ENCODE measurements at regions not wholly inside any gene's neighbourhood (a gene's known extent, or its start where the extent isn't known, plus 50 kb on each side); places are given as distances from the start of the nearest gene placed in this dataset.

GRCh38 chr13:64538711-64539110 lies 2691.4 kb downstream of the PCDH9 start:
- no peak overlapping the region for H3K9ac ChIP-seq (ENCODE audit: low read depth, low read length)
- no peak overlapping the region for H3K27ac ChIP-seq (ENCODE audit: low read depth, low read length)
- peaks cover 14% of the 10 kb centered on the region for H3K4me1 ChIP-seq (ENCODE audit: control insufficient read depth, insufficient read depth, low read length)
- no peaks in the 10 kb centered on the region for H3K27me3 ChIP-seq (ENCODE audit: control insufficient read depth, insufficient read depth, low read length)
- no peaks in the 10 kb centered on the region for H3K9me3 ChIP-seq (ENCODE audit: control insufficient read depth, insufficient read depth, low read length)
- H3K4me3 ChIP-seq (ENCODE audit: low read depth, low read length) = no peak overlapping the region
- no peaks in the 10 kb centered on the region for H3K36me3 ChIP-seq (ENCODE audit: control insufficient read depth, insufficient read depth, low read length)

- no peak overlapping the region for H3K9ac ChIP-seq (ENCODE audit: low read depth, low read length)
- no peaks in the 10 kb centered on the region for H3K36me3 ChIP-seq (ENCODE audit: control insufficient read depth, insufficient read depth, low read length)
- no peaks in the 10 kb centered on the region for H3K9me3 ChIP-seq (ENCODE audit: control insufficient read depth, insufficient read depth, low read length)
- no peaks in the 10 kb centered on the region for H3K27me3 ChIP-seq (ENCODE audit: control insufficient read depth, insufficient read depth, low read length)
- H3K4me1 ChIP-seq (ENCODE audit: control insufficient read depth, insufficient read depth, low read length) = peaks cover 29% of the 10 kb centered on the region
- H3K27ac ChIP-seq (ENCODE audit: low read depth, low read length) = peak overlapping the region; percentile 35
- H3K4me3 ChIP-seq (ENCODE audit: low read depth, low read length) = no peak overlapping the region
These were observed 2695.8 kb downstream of the PCDH9 start for GRCh38 chr13:64534302-64534701.

- Histone ChIP-seq H3K9ac (ENCODE audit: low read depth, low read length) (no peak overlapping the region), H3K9me3 (ENCODE audit: control insufficient read depth, insufficient read depth, low read length) (0 out of 2 replicates have a peak, but pooled peaks cover 2% of the 10 kb centered on the region), H3K27me3 (ENCODE audit: control insufficient read depth, insufficient read depth, low read length) (no peaks in the 10 kb centered on the region), H3K4me3 (ENCODE audit: low read depth, low read length) (no peak overlapping the region), H3K4me1 (ENCODE audit: control insufficient read depth, insufficient read depth, low read length) (peaks cover 47% of the 10 kb centered on the region), H3K27ac (ENCODE audit: low read depth, low read length) (no peak overlapping the region), H3K36me3 (ENCODE audit: control insufficient read depth, insufficient read depth, low read length) (no peaks in the 10 kb centered on the region)
These were observed 2698.7 kb downstream of the PCDH9 start for GRCh38 chr13:64531400-64531799.

GRCh38 chr13:64529874-64530485 lies 2700.2 kb downstream of the PCDH9 start:
- no peak overlapping the region for H3K4me3 ChIP-seq (ENCODE audit: low read depth, low read length)
- peaks cover 46% of the 10 kb centered on the region for H3K4me1 ChIP-seq (ENCODE audit: control insufficient read depth, insufficient read depth, low read length)
- H3K9me3 ChIP-seq (ENCODE audit: control insufficient read depth, insufficient read depth, low read length) = peaks cover 6% of the 10 kb centered on the region; the same call in 1 of the 2 replicates
- H3K27ac ChIP-seq (ENCODE audit: low read depth, low read length) = no peak overlapping the region
- no peaks in the 10 kb centered on the region for H3K36me3 ChIP-seq (ENCODE audit: control insufficient read depth, insufficient read depth, low read length)
- H3K9ac ChIP-seq (ENCODE audit: low read depth, low read length) = no peak overlapping the region
- no peaks in the 10 kb centered on the region for H3K27me3 ChIP-seq (ENCODE audit: control insufficient read depth, insufficient read depth, low read length)

GRCh38 chr13:64528838-64529237 lies 2701.3 kb downstream of the PCDH9 start:
- peaks cover 35% of the 10 kb centered on the region for H3K4me1 ChIP-seq (ENCODE audit: control insufficient read depth, insufficient read depth, low read length)
- H3K9ac ChIP-seq (ENCODE audit: low read depth, low read length) = no peak overlapping the region
- H3K27ac ChIP-seq (ENCODE audit: low read depth, low read length) = no peak overlapping the region
- no peaks in the 10 kb centered on the region for H3K27me3 ChIP-seq (ENCODE audit: control insufficient read depth, insufficient read depth, low read length)
- H3K4me3 ChIP-seq (ENCODE audit: low read depth, low read length) = no peak overlapping the region; the same call in 1 of the 2 replicates
- H3K9me3 ChIP-seq (ENCODE audit: control insufficient read depth, insufficient read depth, low read length) = peaks cover 6% of the 10 kb centered on the region; the same call in 1 of the 2 replicates
- no peaks in the 10 kb centered on the region for H3K36me3 ChIP-seq (ENCODE audit: control insufficient read depth, insufficient read depth, low read length)

GRCh38 chr13:64527561-64527960 lies 2702.6 kb downstream of the PCDH9 start:
- H3K9me3 ChIP-seq (ENCODE audit: control insufficient read depth, insufficient read depth, low read length) = peaks cover 9% of the 10 kb centered on the region
- H3K4me1 ChIP-seq (ENCODE audit: control insufficient read depth, insufficient read depth, low read length) = peaks cover 30% of the 10 kb centered on the region
- H3K36me3 ChIP-seq (ENCODE audit: control insufficient read depth, insufficient read depth, low read length) = no peaks in the 10 kb centered on the region
- H3K27ac ChIP-seq (ENCODE audit: low read depth, low read length) = no peak overlapping the region
- H3K9ac ChIP-seq (ENCODE audit: low read depth, low read length) = no peak overlapping the region
- no peaks in the 10 kb centered on the region for H3K27me3 ChIP-seq (ENCODE audit: control insufficient read depth, insufficient read depth, low read length)
- no peak overlapping the region for H3K4me3 ChIP-seq (ENCODE audit: low read depth, low read length)

GRCh38 chr13:64525687-64526086 lies 2704.4 kb downstream of the PCDH9 start:
- Histone ChIP-seq H3K27ac (ENCODE audit: low read depth, low read length) (no peak overlapping the region), H3K4me3 (ENCODE audit: low read depth, low read length) (no peak overlapping the region), H3K36me3 (ENCODE audit: control insufficient read depth, insufficient read depth, low read length) (no peaks in the 10 kb centered on the region), H3K9ac (ENCODE audit: low read depth, low read length) (no peak overlapping the region), H3K9me3 (ENCODE audit: control insufficient read depth, insufficient read depth, low read length) (peaks cover 12% of the 10 kb centered on the region), H3K4me1 (ENCODE audit: control insufficient read depth, insufficient read depth, low read length) (peaks cover 27% of the 10 kb centered on the region), H3K27me3 (ENCODE audit: control insufficient read depth, insufficient read depth, low read length) (no peaks in the 10 kb centered on the region)

GRCh38 chr13:64510747-64511146 lies 2719.4 kb downstream of the PCDH9 start:
- Histone ChIP-seq H3K9ac (ENCODE audit: low read depth, low read length) (no peak overlapping the region), H3K27me3 (ENCODE audit: control insufficient read depth, insufficient read depth, low read length) (no peaks in the 10 kb centered on the region), H3K36me3 (ENCODE audit: control insufficient read depth, insufficient read depth, low read length) (no peaks in the 10 kb centered on the region), H3K4me3 (ENCODE audit: low read depth, low read length) (no peak overlapping the region), H3K9me3 (ENCODE audit: control insufficient read depth, insufficient read depth, low read length) (peaks cover 2% of the 10 kb centered on the region; the same call in 1 of the 2 replicates), H3K27ac (ENCODE audit: low read depth, low read length) (no peak overlapping the region), H3K4me1 (ENCODE audit: control insufficient read depth, insufficient read depth, low read length) (no peaks in the 10 kb centered on the region)

GRCh38 chr13:64506246-64506645 lies 2723.9 kb downstream of the PCDH9 start:
- Histone ChIP-seq H3K9me3 (ENCODE audit: control insufficient read depth, insufficient read depth, low read length) (no peaks in the 10 kb centered on the region), H3K4me1 (ENCODE audit: control insufficient read depth, insufficient read depth, low read length) (no peaks in the 10 kb centered on the region), H3K9ac (ENCODE audit: low read depth, low read length) (no peak overlapping the region), H3K27ac (ENCODE audit: low read depth, low read length) (no peak overlapping the region), H3K36me3 (ENCODE audit: control insufficient read depth, insufficient read depth, low read length) (no peaks in the 10 kb centered on the region), H3K27me3 (ENCODE audit: control insufficient read depth, insufficient read depth, low read length) (no peaks in the 10 kb centered on the region), H3K4me3 (ENCODE audit: low read depth, low read length) (no peak overlapping the region)

- H3K4me1 ChIP-seq (ENCODE audit: control insufficient read depth, insufficient read depth, low read length) = no peaks in the 10 kb centered on the region
- H3K27ac ChIP-seq (ENCODE audit: low read depth, low read length) = no peak overlapping the region
- no peak overlapping the region for H3K9ac ChIP-seq (ENCODE audit: low read depth, low read length)
- no peak overlapping the region for H3K4me3 ChIP-seq (ENCODE audit: low read depth, low read length)
- H3K27me3 ChIP-seq (ENCODE audit: control insufficient read depth, insufficient read depth, low read length) = no peaks in the 10 kb centered on the region
- no peaks in the 10 kb centered on the region for H3K9me3 ChIP-seq (ENCODE audit: control insufficient read depth, insufficient read depth, low read length)
- H3K36me3 ChIP-seq (ENCODE audit: control insufficient read depth, insufficient read depth, low read length) = no peaks in the 10 kb centered on the region
These were observed 2724.7 kb downstream of the PCDH9 start for GRCh38 chr13:64505336-64505910.

GRCh38 chr13:64488731-64489130 lies 2741.4 kb downstream of the PCDH9 start:
- Histone ChIP-seq H3K4me3 (ENCODE audit: low read depth, low read length) (no peak overlapping the region), H3K9me3 (ENCODE audit: control insufficient read depth, insufficient read depth, low read length) (no peaks in the 10 kb centered on the region), H3K4me1 (ENCODE audit: control insufficient read depth, insufficient read depth, low read length) (no peaks in the 10 kb centered on the region), H3K27me3 (ENCODE audit: control insufficient read depth, insufficient read depth, low read length) (no peaks in the 10 kb centered on the region), H3K36me3 (ENCODE audit: control insufficient read depth, insufficient read depth, low read length) (no peaks in the 10 kb centered on the region), H3K27ac (ENCODE audit: low read depth, low read length) (no peak overlapping the region), H3K9ac (ENCODE audit: low read depth, low read length) (no peak overlapping the region)
